Psoas muscle (tissue), 7 donors: ENCODE measurements at regions not wholly inside any gene's neighbourhood (a gene's known extent, or its start where the extent isn't known, plus 50 kb on each side); places are given as distances from the start of the nearest gene placed in this dataset.

Experiments
- ATAC-seq, 4 donors: fragments of 200-7000 bp; cut with Tn5 transposase; one replicate each; pipeline ENCODE4 v1.9.1; 2020; ENCODE audit warnings: moderate library complexity in 3 of 4, mild to moderate bottlenecking in 2 of 4
- DNase-seq, 2 donors: peaks; one replicate each; pipeline ENCODE4 v3.0.0-alpha.2; 2020
- H3K27ac ChIP-seq: fragments of 200-600 bp; one replicate; pipeline ENCODE4 v1.8.0; 2022
- H3K27me3 ChIP-seq, 3 donors: fragments of 200-600 bp in 1 of 3; one replicate each; pipeline versions ENCODE4 v1.6.1 to v1.8.0; 2013 to 2022; ENCODE audit warnings: low read length in 2 of 3, mild to moderate bottlenecking in 2 of 3, moderate library complexity in 1 of 3; ENCODE audit not compliant: insufficient read depth in 3 of 3
- H3K36me3 ChIP-seq, 2 donors: fragments of 200-600 bp in 1 of 2; one replicate each; pipeline versions ENCODE4 v1.6.1 to v1.8.0; 2013 to 2022; ENCODE audit warnings: low read depth in 1 of 2, mild to moderate bottlenecking in 1 of 2, moderate library complexity in 1 of 2; ENCODE audit not compliant: insufficient read depth in 1 of 2
- H3K4me1 ChIP-seq: fragments of 200-600 bp; one replicate; pipeline ENCODE4 v1.8.0; 2022
- H3K4me3 ChIP-seq: fragments of 200-600 bp; one replicate; pipeline ENCODE4 v1.8.0; 2022; ENCODE audit warnings: mild to moderate bottlenecking
- H3K9me3 ChIP-seq: fragments of 200-600 bp; one replicate; pipeline ENCODE4 v1.8.0; 2022
- CTCF ChIP-seq: fragments of 200-600 bp; IDR thresholded peaks from one replicate; pipeline ENCODE4 v1.8.0; 2022; ENCODE audit warnings: antibody characterized with exemption
- WGBS, 3 donors: extraction: QIAGEN DNeasy Blood & Tissue Kit; methylation state at CpG; one replicate each; pipeline versions ENCODE4 v1.1.6 to v1.1.7; 2013; 5-methylcytosine and 5-hydroxymethylcytosine counted together
- intact Hi-C, 2 donors: fragments of 100-400 bp; cut with DNase I; formaldehyde crosslinking; loops; one replicate each; pipeline versions ENCODE4 v1.11.0 to v1.14.2; 2022
- donor health status: healthy with polysubstance abuse.
- donor health status: DM: no; HTN: no; CAD: no; lungs with moderate emphysema.
- donor health status: Bipolar disorder and iron deficiency.
- donor health status: healthy.
- donor health status: DM: yes; HTN: yes; CAD: no.
- donor health status: DM: no; HTN: no; CAD: no.
- donor health status: DM: yes; HTN: yes; CAD: no.

GRCh38 chr2:155994315-155994714, 338.2 kb downstream of the NR4A2 start:
- no peaks in the 10 kb centered on the region for H3K4me1 ChIP-seq
- WGBS, 3 donors = 76 to 95% (median 91%) methylated on average over 1 of the region's 1 CpG
- H3K4me3 ChIP-seq = no peak overlapping the region
- TF ChIP-seq CTCF = no peak
- intact Hi-C loops = no loop called here
- H3K27ac ChIP-seq = no peak overlapping the region
- no peaks in the 10 kb centered on the region for H3K27me3 ChIP-seq
- no peak for ATAC-seq
- DNase-seq = no peak
- H3K36me3 ChIP-seq = no peaks in the 10 kb centered on the region
- no peaks in the 10 kb centered on the region for H3K9me3 ChIP-seq

GRCh38 chr2:155983845-155984244, 348.7 kb downstream of the NR4A2 start:
- Histone ChIP-seq H3K36me3 (no peaks in the 10 kb centered on the region), H3K4me1 (no peaks in the 10 kb centered on the region), H3K9me3 (no peaks in the 10 kb centered on the region), H3K27ac (no peak overlapping the region), H3K27me3 (no peaks in the 10 kb centered on the region), H3K4me3 (no peak overlapping the region)
- no peak for TF ChIP-seq CTCF
- no peak for DNase-seq
- intact Hi-C loops = no loop called here
- 74 to 83% (median 78%) methylated on average over 1 of the region's 1 CpG for WGBS, 3 donors
- ATAC-seq = no peak

GRCh38 chr2:155982135-155982534, 350.4 kb downstream of the NR4A2 start:
- 42 to 50% (median 45%) methylated on average over 1 of the region's 1 CpG for WGBS, 3 donors
- Histone ChIP-seq H3K27ac (no peak overlapping the region), H3K9me3 (no peaks in the 10 kb centered on the region), H3K36me3 (no peaks in the 10 kb centered on the region), H3K4me1 (no peaks in the 10 kb centered on the region), H3K4me3 (no peak overlapping the region), H3K27me3 (no peaks in the 10 kb centered on the region)
- no peak for TF ChIP-seq CTCF
- ATAC-seq = no peak
- DNase-seq = no peak
- intact Hi-C loops = no loop called here

GRCh38 chr2:155980941-155981560, 351.5 kb downstream of the NR4A2 start:
- TF ChIP-seq CTCF = no peak
- H3K27me3 ChIP-seq = no peaks in the 10 kb centered on the region
- ATAC-seq (no peak), DNase-seq (no peak)
- intact Hi-C loops = no loop called here
- H3K27ac ChIP-seq = no peak overlapping the region
- 74 to 81% (median 75%) methylated on average over 3 of the region's 3 CpGs for WGBS, 3 donors
- H3K9me3 ChIP-seq = no peaks in the 10 kb centered on the region
- no peak overlapping the region for H3K4me3 ChIP-seq
- no peaks in the 10 kb centered on the region for H3K4me1 ChIP-seq
- H3K36me3 ChIP-seq = no peaks in the 10 kb centered on the region

GRCh38 chr2:155975734-155976133, 356.8 kb downstream of the NR4A2 start:
- TF ChIP-seq CTCF = no peak

More at GRCh38 chr2:155975734-155976133, 356.8 kb downstream of the NR4A2 start:
- H3K27ac ChIP-seq = no peak overlapping the region
- no peaks in the 10 kb centered on the region for H3K4me1 ChIP-seq
- no peaks in the 10 kb centered on the region for H3K27me3 ChIP-seq
- H3K36me3 ChIP-seq = no peaks in the 10 kb centered on the region
- intact Hi-C loops = no loop called here
- DNase-seq = no peak
- H3K9me3 ChIP-seq = no peaks in the 10 kb centered on the region
- no peak overlapping the region for H3K4me3 ChIP-seq
- no peak for ATAC-seq
